MM.1S (cell line): ENCODE measurements at regions not wholly inside any gene's neighbourhood (a gene's known extent, or its start where the extent isn't known, plus 50 kb on each side); places are given as distances from the start of the nearest gene placed in this dataset.

Experiments used
- CTCF ChIP-seq: fragments of 300-600 bp; sonication (generic); IDR thresholded peaks from 2 replicates; pipeline ENCODE4 v1.5.1; 2016; ENCODE audit warnings: antibody characterized with exemption, low read length, mixed read lengths
- EZH2 ChIP-seq: fragments of 300-600 bp; sonication (generic); optimal IDR thresholded peaks from 2 replicates; pipeline ENCODE3; 2017; ENCODE audit warnings: low read depth, mild to moderate bottlenecking, antibody characterized with exemption, low read length, mixed read lengths

GRCh38 chr18:38010037-38010436 lies 444.4 kb upstream of the CELF4 start:
- TF ChIP-seq CTCF, result no peak
- TF ChIP-seq EZH2, result no peak
